MM.1S (cell line): ENCODE measurements at regions not wholly inside any gene's neighbourhood (a gene's known extent, or its start where the extent isn't known, plus 50 kb on each side); places are given as distances from the start of the nearest gene placed in this dataset.

Experiments used
- CTCF ChIP-seq: fragments of 300-600 bp; sonication (generic); IDR thresholded peaks from 2 replicates; pipeline ENCODE4 v1.5.1; 2016; ENCODE audit warnings: antibody characterized with exemption, low read length, mixed read lengths
- EZH2phosphoT487 ChIP-seq: fragments of 300-600 bp; sonication (generic); IDR thresholded peaks from 2 replicates; pipeline ENCODE4 v1.6.1; 2018; ENCODE audit warnings: antibody characterized with exemption, low read length

- TF ChIP-seq CTCF (no peak), EZH2phosphoT487 (no peak)
These were observed 188.9 kb upstream of the LMCD1 start for GRCh38 chr3:8312685-8313084.
